GM03348 (cell line): ENCODE measurements at regions not wholly inside any gene's neighbourhood (a gene's known extent, or its start where the extent isn't known, plus 50 kb on each side); places are given as distances from the start of the nearest gene placed in this dataset.
"Not testable (repeated sequence)": the region's sequence is repeated elsewhere in the genome, so short reads cannot be mapped to it uniquely, and the experiment has no call there.

Experiments
- DNase-seq: peaks from one replicate; pipeline ENCODE4 v3.0.0; 2012; ENCODE audit warnings: low spot score

- not testable (repeated sequence) for DNase-seq
Measured at GRCh38 chr7:58085444-58085843, 635.5 kb downstream of the ZNF716 start.

GRCh38 chr7:58086461-58086860 lies 636.5 kb downstream of the ZNF716 start:
- DNase-seq, result no peak

GRCh38 chr7:58086871-58087535 lies 637.0 kb downstream of the ZNF716 start:
- peak; percentile 1 for DNase-seq

DNA sequence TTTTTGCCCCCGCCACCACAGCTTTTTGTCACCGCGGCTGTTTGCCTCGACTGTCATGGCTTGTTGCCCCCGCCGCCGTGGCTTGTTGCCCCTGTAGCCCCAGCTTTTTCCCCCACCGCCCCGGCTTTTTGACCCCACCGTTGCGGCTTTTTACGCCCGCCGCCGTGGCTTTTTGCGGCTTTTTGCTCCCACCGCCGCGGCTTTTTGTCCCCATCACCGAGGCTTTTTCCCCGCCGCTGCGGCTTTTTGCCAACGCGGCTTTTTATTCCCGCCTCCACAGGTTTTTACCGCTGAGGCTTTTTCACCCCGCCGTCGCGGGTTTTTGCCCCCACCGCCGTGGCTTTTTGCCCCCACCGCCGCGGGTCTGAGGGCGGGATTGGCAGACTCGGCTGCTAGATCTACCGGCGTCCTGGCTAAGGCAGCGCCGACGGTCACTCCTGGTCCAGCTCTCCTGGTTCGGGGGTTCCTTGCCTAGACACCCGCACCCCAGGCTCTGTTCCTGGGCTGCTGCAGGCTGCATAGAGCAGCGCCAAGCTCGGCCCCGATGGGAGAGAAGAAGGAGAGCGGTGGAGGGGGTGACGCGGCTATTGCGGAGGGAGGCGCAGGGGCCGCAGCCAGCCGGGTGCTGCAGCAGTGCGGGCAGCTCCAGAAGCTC lies 637.7 kb downstream of the ZNF716 start:
- DNase-seq, result no peak

DNA sequence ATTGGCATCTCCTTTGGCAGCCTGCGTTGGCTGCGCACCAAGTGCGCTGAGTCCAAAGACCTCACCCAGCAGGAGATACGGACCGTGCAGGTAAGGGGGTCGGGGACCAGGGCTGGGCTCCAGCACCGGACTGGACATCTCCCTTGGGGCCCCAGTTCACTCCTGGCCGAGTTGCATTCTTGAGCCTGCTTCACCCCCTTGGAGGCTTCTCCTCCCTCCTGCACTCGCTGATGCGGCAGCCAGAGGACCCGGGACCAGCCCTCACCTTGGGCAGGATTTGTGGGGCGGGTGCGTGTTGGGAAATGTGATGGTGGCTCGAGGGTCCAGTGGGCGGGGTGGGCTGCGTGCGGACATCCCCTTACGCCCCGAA lies 638.2 kb downstream of the ZNF716 start:
- not testable (repeated sequence) for DNase-seq

DNA sequence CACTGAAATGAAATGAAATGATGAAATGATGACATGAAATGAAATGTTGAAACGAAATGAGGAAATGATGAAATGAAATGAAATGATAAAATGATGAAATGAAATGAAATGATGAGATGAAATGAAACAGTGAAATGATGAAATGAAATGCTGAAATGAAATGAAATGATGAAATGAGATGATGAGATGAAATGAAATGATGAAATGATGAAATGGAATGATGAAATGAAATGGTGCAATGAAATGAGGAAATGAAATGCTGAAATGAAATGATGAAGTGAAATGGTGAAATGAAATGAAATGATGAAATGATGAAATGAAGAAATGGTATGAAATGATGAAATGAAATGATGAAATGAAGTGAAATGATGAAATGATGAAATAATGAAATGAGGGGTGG lies 641.1 kb downstream of the ZNF716 start:
- not testable (repeated sequence) for DNase-seq
